ENCODE measurements at regions not wholly inside any gene's neighbourhood (a gene's known extent, or its start where the extent isn't known, plus 50 kb on each side); places are given as distances from the start of the nearest gene placed in this dataset.

DNA sequence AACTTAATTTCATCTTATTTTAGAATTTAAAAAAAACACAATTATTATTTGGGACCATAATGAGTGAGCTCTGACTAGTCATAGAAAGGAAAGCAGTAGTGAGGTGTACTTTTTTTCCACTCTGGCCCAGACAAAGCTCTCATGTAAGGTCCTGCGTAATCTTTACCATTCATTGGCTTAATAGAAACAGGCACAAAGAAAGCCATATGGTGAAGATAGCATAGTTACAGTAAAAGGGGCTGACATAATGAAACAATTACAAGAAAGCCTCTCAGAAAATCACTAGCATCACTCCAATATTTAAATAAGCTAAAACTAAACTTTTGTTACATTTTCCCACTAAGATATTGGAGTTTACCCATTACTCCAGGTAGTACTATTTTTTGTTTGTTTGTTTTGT is 384.6 kb upstream of the ALCAM start:
- Histone ChIP-seq H3K36me3 (ENCODE audit: control insufficient read depth, insufficient read depth, low read length) (no peaks in the 10 kb centered on the region), H3K27ac (ENCODE audit: low read length) (no peak overlapping the region), H3K4me1 (ENCODE audit: control insufficient read depth, insufficient read depth, low read length) (no peaks in the 10 kb centered on the region), H3K27me3 (ENCODE audit: control insufficient read depth, insufficient read depth, low read length) (no peaks in the 10 kb centered on the region), H3K9me3 (ENCODE audit: control insufficient read depth, insufficient read depth, low read depth, low read length) (no peaks in the 10 kb centered on the region), H3K4me3 (ENCODE audit: low read depth in 2 of 2, low read length in 2 of 2) (no peak overlapping the region)
- POLR2A ChIA-PET = no interaction called here
- DNase-seq (ENCODE audit: low read depth, low spot score) (no peak), ATAC-seq (no peak)
- no TSS peak for BruUV-seq (replicated peaks)
- CTCF ChIA-PET = no interaction called here
- in situ Hi-C loops (cut with HindIII; ENCODE audit: low pct_unique_long_range_greater_than_20kb, low sequenced_read_pairs) = no loop called here
- no peak for TF ChIP-seq POLR2AphosphoS5 (IDR thresholded peaks at IDR 0.05; ENCODE audit: low read depth, low read length)
- intact Hi-C loops (cut with micrococcal nuclease; ENCODE audit: unreplicated experiment) = loop anchor here (10.0 kb wide), 1 partner anchor 57 kb away; no protein-coding TSS in a partner anchor

DNA sequence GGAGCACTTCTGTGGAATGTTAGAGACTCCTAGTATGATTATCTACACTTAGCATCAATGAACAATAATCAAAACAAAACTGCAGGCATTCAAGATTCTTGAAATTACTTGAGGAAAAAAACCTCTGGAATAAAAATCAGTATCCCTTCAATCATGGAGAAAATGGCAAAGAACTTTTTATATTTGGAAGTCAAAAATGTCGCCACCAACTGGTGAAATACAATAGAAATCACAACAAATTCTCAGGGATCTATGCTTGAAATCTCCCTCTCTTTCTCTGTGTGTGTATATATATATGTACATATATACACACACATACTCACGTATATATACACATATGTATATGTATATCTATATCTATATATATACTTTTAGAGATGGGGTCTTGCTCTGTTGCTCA is 378.9 kb upstream of the ALCAM start:
- Histone ChIP-seq H3K27ac (ENCODE audit: low read length) (no peak overlapping the region), H3K27me3 (ENCODE audit: control insufficient read depth, insufficient read depth, low read length) (no peaks in the 10 kb centered on the region), H3K36me3 (ENCODE audit: control insufficient read depth, insufficient read depth, low read length) (no peaks in the 10 kb centered on the region), H3K4me3 (ENCODE audit: low read depth in 2 of 2, low read length in 2 of 2) (no peak overlapping the region), H3K9me3 (ENCODE audit: control insufficient read depth, insufficient read depth, low read depth, low read length) (no peaks in the 10 kb centered on the region), H3K4me1 (ENCODE audit: control insufficient read depth, insufficient read depth, low read length) (no peaks in the 10 kb centered on the region)
- ChIA-PET CTCF (no interaction called here), POLR2A (no interaction called here)
- ATAC-seq (no peak), DNase-seq (ENCODE audit: low read depth, low spot score) (no peak)
- intact Hi-C loops (cut with micrococcal nuclease; ENCODE audit: unreplicated experiment) = loop anchor here (10.0 kb wide), 1 partner anchor 63 kb away; no protein-coding TSS in a partner anchor
- TF ChIP-seq SIN3A (IDR thresholded peaks at IDR 0.05; ENCODE audit: borderline replicate concordance, insufficient read depth, low read depth, low read length) (no peak), POLR2AphosphoS5 (IDR thresholded peaks at IDR 0.05; ENCODE audit: low read depth, low read length) (no peak), TCF7L2 (IDR thresholded peaks at IDR 0.05; ENCODE audit: low read depth, low read length) (no peak)
- TF ChIP-seq, protein P1, sequence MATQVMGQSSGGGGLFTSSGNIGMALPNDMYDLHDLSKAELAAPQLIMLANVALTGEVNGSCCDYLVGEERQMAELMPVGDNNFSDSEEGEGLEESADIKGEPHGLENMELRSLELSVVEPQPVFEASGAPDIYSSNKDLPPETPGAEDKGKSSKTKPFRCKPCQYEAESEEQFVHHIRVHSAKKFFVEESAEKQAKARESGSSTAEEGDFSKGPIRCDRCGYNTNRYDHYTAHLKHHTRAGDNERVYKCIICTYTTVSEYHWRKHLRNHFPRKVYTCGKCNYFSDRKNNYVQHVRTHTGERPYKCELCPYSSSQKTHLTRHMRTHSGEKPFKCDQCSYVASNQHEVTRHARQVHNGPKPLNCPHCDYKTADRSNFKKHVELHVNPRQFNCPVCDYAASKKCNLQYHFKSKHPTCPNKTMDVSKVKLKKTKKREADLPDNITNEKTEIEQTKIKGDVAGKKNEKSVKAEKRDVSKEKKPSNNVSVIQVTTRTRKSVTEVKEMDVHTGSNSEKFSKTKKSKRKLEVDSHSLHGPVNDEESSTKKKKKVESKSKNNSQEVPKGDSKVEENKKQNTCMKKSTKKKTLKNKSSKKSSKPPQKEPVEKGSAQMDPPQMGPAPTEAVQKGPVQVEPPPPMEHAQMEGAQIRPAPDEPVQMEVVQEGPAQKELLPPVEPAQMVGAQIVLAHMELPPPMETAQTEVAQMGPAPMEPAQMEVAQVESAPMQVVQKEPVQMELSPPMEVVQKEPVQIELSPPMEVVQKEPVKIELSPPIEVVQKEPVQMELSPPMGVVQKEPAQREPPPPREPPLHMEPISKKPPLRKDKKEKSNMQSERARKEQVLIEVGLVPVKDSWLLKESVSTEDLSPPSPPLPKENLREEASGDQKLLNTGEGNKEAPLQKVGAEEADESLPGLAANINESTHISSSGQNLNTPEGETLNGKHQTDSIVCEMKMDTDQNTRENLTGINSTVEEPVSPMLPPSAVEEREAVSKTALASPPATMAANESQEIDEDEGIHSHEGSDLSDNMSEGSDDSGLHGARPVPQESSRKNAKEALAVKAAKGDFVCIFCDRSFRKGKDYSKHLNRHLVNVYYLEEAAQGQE (IDR thresholded peaks at IDR 0.05; ENCODE audit: insufficient read depth in 1 of 2, low read depth in 2 of 2, low read length in 1 of 2) = no peak
- TF ChIP-seq, protein P2, sequence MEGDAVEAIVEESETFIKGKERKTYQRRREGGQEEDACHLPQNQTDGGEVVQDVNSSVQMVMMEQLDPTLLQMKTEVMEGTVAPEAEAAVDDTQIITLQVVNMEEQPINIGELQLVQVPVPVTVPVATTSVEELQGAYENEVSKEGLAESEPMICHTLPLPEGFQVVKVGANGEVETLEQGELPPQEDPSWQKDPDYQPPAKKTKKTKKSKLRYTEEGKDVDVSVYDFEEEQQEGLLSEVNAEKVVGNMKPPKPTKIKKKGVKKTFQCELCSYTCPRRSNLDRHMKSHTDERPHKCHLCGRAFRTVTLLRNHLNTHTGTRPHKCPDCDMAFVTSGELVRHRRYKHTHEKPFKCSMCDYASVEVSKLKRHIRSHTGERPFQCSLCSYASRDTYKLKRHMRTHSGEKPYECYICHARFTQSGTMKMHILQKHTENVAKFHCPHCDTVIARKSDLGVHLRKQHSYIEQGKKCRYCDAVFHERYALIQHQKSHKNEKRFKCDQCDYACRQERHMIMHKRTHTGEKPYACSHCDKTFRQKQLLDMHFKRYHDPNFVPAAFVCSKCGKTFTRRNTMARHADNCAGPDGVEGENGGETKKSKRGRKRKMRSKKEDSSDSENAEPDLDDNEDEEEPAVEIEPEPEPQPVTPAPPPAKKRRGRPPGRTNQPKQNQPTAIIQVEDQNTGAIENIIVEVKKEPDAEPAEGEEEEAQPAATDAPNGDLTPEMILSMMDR (IDR thresholded peaks at IDR 0.05) = no peak; the same call in 1 of the 2 replicates
- BruUV-seq (replicated peaks) = no TSS peak
- in situ Hi-C loops (cut with HindIII; ENCODE audit: low pct_unique_long_range_greater_than_20kb, low sequenced_read_pairs) = no loop called here

DNA sequence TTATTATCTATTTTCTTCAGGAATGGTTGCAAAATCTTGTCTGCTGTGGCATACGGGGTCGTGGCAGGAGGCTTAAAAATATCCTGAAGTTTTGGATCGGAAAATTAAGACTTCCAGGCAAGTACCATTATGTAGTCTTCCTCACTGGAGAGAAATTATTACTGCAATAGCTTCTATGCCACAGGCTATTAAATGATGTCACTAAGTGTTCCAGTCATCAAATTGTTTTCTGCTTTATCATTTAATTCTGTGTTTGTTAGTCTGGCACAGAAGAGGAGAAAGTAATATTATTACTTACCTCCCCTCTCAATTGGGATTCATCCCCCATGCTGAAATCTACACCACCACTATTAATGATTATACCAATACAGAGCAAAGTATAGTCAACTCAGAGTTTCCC is 378.2 kb upstream of the ALCAM start:
- H3K36me3 ChIP-seq (ENCODE audit: control insufficient read depth, insufficient read depth, low read length) = no peaks in the 10 kb centered on the region
- DNase-seq (ENCODE audit: low read depth, low spot score) = no peak
- H3K27me3 ChIP-seq (ENCODE audit: control insufficient read depth, insufficient read depth, low read length) = no peaks in the 10 kb centered on the region
- H3K4me3 ChIP-seq (ENCODE audit: low read depth in 2 of 2, low read length in 2 of 2) = no peak overlapping the region
- in situ Hi-C loops (cut with HindIII; ENCODE audit: low pct_unique_long_range_greater_than_20kb, low sequenced_read_pairs) = no loop called here
- intact Hi-C loops (cut with micrococcal nuclease; ENCODE audit: unreplicated experiment) = loop anchor here (10.0 kb wide), 1 partner anchor 64 kb away; no protein-coding TSS in a partner anchor
- TF ChIP-seq, protein P2 (IDR thresholded peaks at IDR 0.05) = no peak
- no peak for TF ChIP-seq TCF7L2 (IDR thresholded peaks at IDR 0.05; ENCODE audit: low read depth, low read length)
- no peak for TF ChIP-seq SIN3A (IDR thresholded peaks at IDR 0.05; ENCODE audit: borderline replicate concordance, insufficient read depth, low read depth, low read length)
- TF ChIP-seq POLR2AphosphoS5 (IDR thresholded peaks at IDR 0.05; ENCODE audit: low read depth, low read length) = no peak
- TF ChIP-seq, protein P1 (IDR thresholded peaks at IDR 0.05; ENCODE audit: insufficient read depth in 1 of 2, low read depth in 2 of 2, low read length in 1 of 2) = no peak
- H3K4me1 ChIP-seq (ENCODE audit: control insufficient read depth, insufficient read depth, low read length) = no peaks in the 10 kb centered on the region
- POLR2A ChIA-PET = no interaction called here
- CTCF ChIA-PET = no interaction called here
- ATAC-seq = no peak
- BruUV-seq (replicated peaks) = no TSS peak
- H3K27ac ChIP-seq (ENCODE audit: low read length) = no peak overlapping the region
- H3K9me3 ChIP-seq (ENCODE audit: control insufficient read depth, insufficient read depth, low read depth, low read length) = no peaks in the 10 kb centered on the region
